A673 (cell line): ENCODE measurements at regions not wholly inside any gene's neighbourhood (a gene's known extent, or its start where the extent isn't known, plus 50 kb on each side); places are given as distances from the start of the nearest gene placed in this dataset.

Experiments used
- EZH2 ChIP-seq: fragments of 200-600 bp; sonication (generic); IDR thresholded peaks from 2 replicates; pipeline ENCODE4 v1.6.1; 2017; ENCODE audit warnings: borderline replicate concordance, low read depth, mild to moderate bottlenecking, mixed read lengths, antibody characterized with exemption, low read length; ENCODE audit not compliant: poor library complexity, severe bottlenecking
- TF ChIP-seq, protein P1 (sequence below): fragments of 300-800, 200-600 bp; sonication (generic); conservative IDR thresholded peaks from 2 replicates; pipeline ENCODE4 v1.5.1; 2017; ENCODE audit warnings: low read depth, mild to moderate bottlenecking, antibody characterized with exemption, low read length, moderate library complexity, mixed read lengths

DNA sequence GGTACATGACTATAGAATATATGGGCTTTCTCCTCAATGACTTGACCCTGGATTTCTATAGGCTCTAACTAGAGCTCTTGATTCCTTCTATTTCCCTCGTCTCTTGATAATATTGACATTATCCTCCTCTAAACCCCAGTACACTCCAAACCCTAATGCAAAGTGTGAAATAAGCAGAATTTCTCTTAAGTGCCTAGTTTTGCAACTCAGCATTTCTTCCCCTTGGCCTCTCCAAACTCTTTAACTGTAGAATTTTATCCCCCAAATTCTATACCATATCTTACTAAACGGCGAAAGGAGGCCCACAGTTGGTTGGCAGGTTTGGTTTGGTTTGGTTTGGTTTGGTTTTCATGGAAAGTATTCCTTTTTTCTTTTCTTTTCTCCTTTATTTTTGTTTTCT is 498.7 kb downstream of the CCER1 start:
- no peak for TF ChIP-seq EZH2
- TF ChIP-seq, protein P1, sequence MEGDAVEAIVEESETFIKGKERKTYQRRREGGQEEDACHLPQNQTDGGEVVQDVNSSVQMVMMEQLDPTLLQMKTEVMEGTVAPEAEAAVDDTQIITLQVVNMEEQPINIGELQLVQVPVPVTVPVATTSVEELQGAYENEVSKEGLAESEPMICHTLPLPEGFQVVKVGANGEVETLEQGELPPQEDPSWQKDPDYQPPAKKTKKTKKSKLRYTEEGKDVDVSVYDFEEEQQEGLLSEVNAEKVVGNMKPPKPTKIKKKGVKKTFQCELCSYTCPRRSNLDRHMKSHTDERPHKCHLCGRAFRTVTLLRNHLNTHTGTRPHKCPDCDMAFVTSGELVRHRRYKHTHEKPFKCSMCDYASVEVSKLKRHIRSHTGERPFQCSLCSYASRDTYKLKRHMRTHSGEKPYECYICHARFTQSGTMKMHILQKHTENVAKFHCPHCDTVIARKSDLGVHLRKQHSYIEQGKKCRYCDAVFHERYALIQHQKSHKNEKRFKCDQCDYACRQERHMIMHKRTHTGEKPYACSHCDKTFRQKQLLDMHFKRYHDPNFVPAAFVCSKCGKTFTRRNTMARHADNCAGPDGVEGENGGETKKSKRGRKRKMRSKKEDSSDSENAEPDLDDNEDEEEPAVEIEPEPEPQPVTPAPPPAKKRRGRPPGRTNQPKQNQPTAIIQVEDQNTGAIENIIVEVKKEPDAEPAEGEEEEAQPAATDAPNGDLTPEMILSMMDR, result no peak
